ENCODE measurements at regions not wholly inside any gene's neighbourhood (a gene's known extent, or its start where the extent isn't known, plus 50 kb on each side); places are given as distances from the start of the nearest gene placed in this dataset.

DNA sequence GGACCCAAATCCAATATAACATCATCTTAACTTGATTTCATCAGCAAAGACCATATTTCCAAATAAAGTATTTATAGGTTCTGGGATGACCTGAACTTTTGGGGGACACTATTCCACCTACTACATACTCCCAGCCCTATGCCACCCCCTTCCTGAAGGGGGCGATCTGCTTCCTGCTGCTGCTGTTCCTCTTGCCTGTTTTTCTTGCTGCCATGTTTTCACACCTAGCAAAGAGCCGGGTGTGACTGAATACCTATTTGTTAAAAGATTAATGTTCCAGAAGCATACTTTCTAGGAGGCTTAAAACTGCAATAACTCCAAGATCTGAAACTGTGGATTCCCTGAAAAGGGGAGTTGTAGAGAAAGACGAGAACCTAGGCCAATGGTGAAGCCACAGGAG lies 89.7 kb downstream of the ICOS start:
- TF ChIP-seq CTCF (IDR thresholded peaks at IDR 0.05): no peak
- no peak for TF ChIP-seq POLR2A (IDR thresholded peaks at IDR 0.05)
- TF ChIP-seq POLR2AphosphoS5 (IDR thresholded peaks at IDR 0.05): no peak

All from prostate gland (tissue), 2 donors.